HG02759 (cell line): ENCODE measurements at regions not wholly inside any gene's neighbourhood (a gene's known extent, or its start where the extent isn't known, plus 50 kb on each side); places are given as distances from the start of the nearest gene placed in this dataset.
"Not testable (repeated sequence)": the region's sequence is repeated elsewhere in the genome, so short reads cannot be mapped to it uniquely, and the experiment has no call there.

Experiments used
- ATAC-seq: cut with Tn5 transposase; IDR thresholded peaks from one replicate; pipeline ENCODE4 v1.9.1; 2021; ENCODE audit warnings: mild to moderate bottlenecking, moderate library complexity; ENCODE audit not compliant: unreplicated experiment

- ATAC-seq: no peak
Measured at GRCh38 chr4:116702949-116703348, 382.4 kb downstream of the TRAM1L1 start.

- no peak for ATAC-seq
Measured at GRCh38 chr4:116688536-116688935, 396.8 kb downstream of the TRAM1L1 start.

- no peak for ATAC-seq
Measured at GRCh38 chr4:116668190-116668589, 417.2 kb downstream of the TRAM1L1 start.

GRCh38 chr4:116665716-116666115, 419.7 kb downstream of the TRAM1L1 start:
- no peak for ATAC-seq

- ATAC-seq: no peak
Measured at GRCh38 chr4:116664198-116664597, 421.2 kb downstream of the TRAM1L1 start.

GRCh38 chr4:116639070-116639577, 446.3 kb downstream of the TRAM1L1 start:
- ATAC-seq: no peak

- no peak for ATAC-seq
Measured at GRCh38 chr4:116638592-116638991, 446.8 kb downstream of the TRAM1L1 start.

- peak; percentile 98 for ATAC-seq
Measured at GRCh38 chr4:116636917-116637316, 448.5 kb downstream of the TRAM1L1 start.

- no peak for ATAC-seq
Measured at GRCh38 chr4:116632269-116632668, 453.1 kb downstream of the TRAM1L1 start.

- ATAC-seq: no peak
Measured at GRCh38 chr4:116628598-116628997, 456.8 kb downstream of the TRAM1L1 start.

- ATAC-seq: no peak
Measured at GRCh38 chr4:116627545-116627944, 457.8 kb downstream of the TRAM1L1 start.

- not testable (repeated sequence) for ATAC-seq
Measured at GRCh38 chr4:116619508-116619907, 465.9 kb downstream of the TRAM1L1 start.

- ATAC-seq: no peak
Measured at GRCh38 chr4:116618638-116619037, 466.7 kb downstream of the TRAM1L1 start.

- no peak for ATAC-seq
Measured at GRCh38 chr4:116603096-116603495, 482.3 kb downstream of the TRAM1L1 start.

- ATAC-seq: no peak
Measured at GRCh38 chr4:116599859-116600258, 485.5 kb downstream of the TRAM1L1 start.

- no peak for ATAC-seq
Measured at GRCh38 chr4:116598980-116599789, 486.2 kb downstream of the TRAM1L1 start.

GRCh38 chr4:116598155-116598979, 487.0 kb downstream of the TRAM1L1 start:
- ATAC-seq: no peak

- no peak for ATAC-seq
Measured at GRCh38 chr4:116590648-116591047, 494.7 kb downstream of the TRAM1L1 start.

GRCh38 chr4:116588783-116589182, 496.6 kb downstream of the TRAM1L1 start:
- ATAC-seq: no peak

- ATAC-seq: no peak
Measured at GRCh38 chr4:116585246-116585645, 500.1 kb downstream of the TRAM1L1 start.

- ATAC-seq: no peak
Measured at GRCh38 chr4:116577321-116577720, 508.1 kb downstream of the TRAM1L1 start.

GRCh38 chr4:116573540-116573939, 511.8 kb downstream of the TRAM1L1 start:
- ATAC-seq: no peak
